ENCODE measurements at regions not wholly inside any gene's neighbourhood (a gene's known extent, or its start where the extent isn't known, plus 50 kb on each side); places are given as distances from the start of the nearest gene placed in this dataset.

- TF ChIP-seq CTCF (conservative IDR thresholded peaks at IDR 0.05), result no peak
These were observed 449.1 kb upstream of the SOX5 start for GRCh38 chr12:24398605-24399004.

GRCh38 chr12:24396224-24396623 is 446.8 kb upstream of the SOX5 start:
- no peak overlapping the region for H3K27ac ChIP-seq
- no peak for TF ChIP-seq CTCF (conservative IDR thresholded peaks at IDR 0.05)

More at GRCh38 chr12:24398605-24399004, 449.1 kb upstream of the SOX5 start:
- H3K27ac ChIP-seq, result no peak overlapping the region

GRCh38 chr12:24394246-24394645 is 444.8 kb upstream of the SOX5 start:
- no peak for TF ChIP-seq CTCF (conservative IDR thresholded peaks at IDR 0.05)
- H3K27ac ChIP-seq, result no peak overlapping the region

GRCh38 chr12:24393071-24393470 is 443.6 kb upstream of the SOX5 start:
- TF ChIP-seq CTCF (conservative IDR thresholded peaks at IDR 0.05), result no peak
- H3K27ac ChIP-seq, result no peak overlapping the region

GRCh38 chr12:24389394-24389793 is 439.9 kb upstream of the SOX5 start:
- no peak for TF ChIP-seq CTCF (conservative IDR thresholded peaks at IDR 0.05)
- H3K27ac ChIP-seq, result no peak overlapping the region

- no peak overlapping the region for H3K27ac ChIP-seq
- no peak for TF ChIP-seq CTCF (conservative IDR thresholded peaks at IDR 0.05)
These were observed 437.9 kb upstream of the SOX5 start for GRCh38 chr12:24387381-24387780.

GRCh38 chr12:24386836-24387235 is 437.4 kb upstream of the SOX5 start:
- TF ChIP-seq CTCF (conservative IDR thresholded peaks at IDR 0.05), result no peak
- no peak overlapping the region for H3K27ac ChIP-seq

- TF ChIP-seq CTCF (conservative IDR thresholded peaks at IDR 0.05), result no peak
- no peak overlapping the region for H3K27ac ChIP-seq
These were observed 432.3 kb upstream of the SOX5 start for GRCh38 chr12:24381790-24382189.

Measured in VCaP (cell line).